HG03103 (cell line): ENCODE measurements at regions not wholly inside any gene's neighbourhood (a gene's known extent, or its start where the extent isn't known, plus 50 kb on each side); places are given as distances from the start of the nearest gene placed in this dataset.
"Not testable (repeated sequence)": the region's sequence is repeated elsewhere in the genome, so short reads cannot be mapped to it uniquely, and the experiment has no call there.

ENCODE experiments used
- ATAC-seq: cut with Tn5 transposase; IDR thresholded peaks from one replicate; pipeline ENCODE4 v1.9.1; 2021; ENCODE audit warnings: low read depth; ENCODE audit not compliant: unreplicated experiment

GRCh38 chr2:215631696-215632095, 195.8 kb upstream of the FN1 start:
- no peak for ATAC-seq

GRCh38 chr2:215630796-215631195, 194.9 kb upstream of the FN1 start:
- not testable (repeated sequence) for ATAC-seq

GRCh38 chr2:215627771-215628170, 191.9 kb upstream of the FN1 start:
- ATAC-seq: no peak

GRCh38 chr2:215626812-215627281, 191.0 kb upstream of the FN1 start:
- ATAC-seq: no peak

GRCh38 chr2:215626063-215626462, 190.2 kb upstream of the FN1 start:
- no peak for ATAC-seq

GRCh38 chr2:215625207-215625606, 189.3 kb upstream of the FN1 start:
- ATAC-seq: no peak

GRCh38 chr2:215624423-215624829, 188.6 kb upstream of the FN1 start:
- ATAC-seq: no peak

- no peak for ATAC-seq
Observed at GRCh38 chr2:215622837-215623236, 187.0 kb upstream of the FN1 start.

- no peak for ATAC-seq
Observed at GRCh38 chr2:215621381-215621780, 185.5 kb upstream of the FN1 start.

GRCh38 chr2:215620528-215620927, 184.7 kb upstream of the FN1 start:
- no peak for ATAC-seq

GRCh38 chr2:215619989-215620388, 184.1 kb upstream of the FN1 start:
- no peak for ATAC-seq

GRCh38 chr2:215619022-215619958, 183.4 kb upstream of the FN1 start:
- ATAC-seq: no peak

- no peak for ATAC-seq
Observed at GRCh38 chr2:215618145-215618544, 182.3 kb upstream of the FN1 start.

- ATAC-seq: no peak
Observed at GRCh38 chr2:215617060-215617824, 181.4 kb upstream of the FN1 start.

- no peak for ATAC-seq
Observed at GRCh38 chr2:215615803-215616174, 179.9 kb upstream of the FN1 start.

GRCh38 chr2:215615067-215615802, 179.4 kb upstream of the FN1 start:
- no peak for ATAC-seq

GRCh38 chr2:215614296-215614695, 178.4 kb upstream of the FN1 start:
- ATAC-seq: no peak

GRCh38 chr2:215613888-215614287, 178.0 kb upstream of the FN1 start:
- no peak for ATAC-seq

- ATAC-seq: no peak
Observed at GRCh38 chr2:215613280-215613679, 177.4 kb upstream of the FN1 start.

GRCh38 chr2:215612786-215613185, 176.9 kb upstream of the FN1 start:
- no peak for ATAC-seq
